ENCODE measurements at regions not wholly inside any gene's neighbourhood (a gene's known extent, or its start where the extent isn't known, plus 50 kb on each side); places are given as distances from the start of the nearest gene placed in this dataset.

DNA sequence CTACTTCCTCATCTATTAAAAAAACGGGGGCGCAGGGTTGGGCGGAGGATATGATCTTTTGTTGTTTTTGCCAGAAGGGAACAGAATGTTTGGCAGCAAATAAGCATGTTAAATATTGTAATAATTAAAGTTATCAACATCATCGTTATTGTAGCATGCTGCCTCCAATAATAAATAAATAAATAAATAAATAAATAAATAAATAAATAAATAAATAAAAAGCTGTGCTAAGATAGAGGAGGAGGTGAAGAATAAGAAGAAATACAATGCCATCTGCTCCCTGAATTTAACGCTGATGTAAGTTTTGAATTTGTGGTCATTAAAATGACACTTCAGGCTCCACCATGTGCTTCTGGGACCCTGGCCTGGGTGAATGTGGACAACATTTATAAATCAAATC lies 508.0 kb upstream of the TNC start:
- TF ChIP-seq ESRRA (IDR thresholded peaks at IDR 0.05; ENCODE audit: borderline replicate concordance, low read length) (no peak), CEBPB (IDR thresholded peaks at IDR 0.05) (no peak), SREBF2 (IDR thresholded peaks at IDR 0.05) (no peak), JUN (IDR thresholded peaks at IDR 0.05) (no peak)
- TF ChIP-seq, protein P1, sequence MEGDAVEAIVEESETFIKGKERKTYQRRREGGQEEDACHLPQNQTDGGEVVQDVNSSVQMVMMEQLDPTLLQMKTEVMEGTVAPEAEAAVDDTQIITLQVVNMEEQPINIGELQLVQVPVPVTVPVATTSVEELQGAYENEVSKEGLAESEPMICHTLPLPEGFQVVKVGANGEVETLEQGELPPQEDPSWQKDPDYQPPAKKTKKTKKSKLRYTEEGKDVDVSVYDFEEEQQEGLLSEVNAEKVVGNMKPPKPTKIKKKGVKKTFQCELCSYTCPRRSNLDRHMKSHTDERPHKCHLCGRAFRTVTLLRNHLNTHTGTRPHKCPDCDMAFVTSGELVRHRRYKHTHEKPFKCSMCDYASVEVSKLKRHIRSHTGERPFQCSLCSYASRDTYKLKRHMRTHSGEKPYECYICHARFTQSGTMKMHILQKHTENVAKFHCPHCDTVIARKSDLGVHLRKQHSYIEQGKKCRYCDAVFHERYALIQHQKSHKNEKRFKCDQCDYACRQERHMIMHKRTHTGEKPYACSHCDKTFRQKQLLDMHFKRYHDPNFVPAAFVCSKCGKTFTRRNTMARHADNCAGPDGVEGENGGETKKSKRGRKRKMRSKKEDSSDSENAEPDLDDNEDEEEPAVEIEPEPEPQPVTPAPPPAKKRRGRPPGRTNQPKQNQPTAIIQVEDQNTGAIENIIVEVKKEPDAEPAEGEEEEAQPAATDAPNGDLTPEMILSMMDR (IDR thresholded peaks at IDR 0.05) = no peak
